Peyer's patch (tissue), 4 donors: ENCODE measurements at regions not wholly inside any gene's neighbourhood (a gene's known extent, or its start where the extent isn't known, plus 50 kb on each side); places are given as distances from the start of the nearest gene placed in this dataset.
A peak's percentile ranks its signal among the peaks of the same experiment; 100 is the strongest.

ENCODE experiments used
- DNase-seq, 3 donors: peaks; one replicate each; pipeline ENCODE4 v3.0.0-alpha.2; 2017 to 2019
- H3K27ac ChIP-seq, 4 donors: fragments of 200-600 bp; sonication (generic); one replicate each; pipeline ENCODE4 v1.5.1; 2016 to 2019
- H3K27me3 ChIP-seq, 2 donors: fragments of 200-600 bp; sonication (generic); one replicate each; pipeline ENCODE4 v1.5.1; 2019
- H3K36me3 ChIP-seq, 3 donors: fragments of 200-600 bp; sonication (generic); one replicate each; pipeline ENCODE4 v1.5.1; 2016 to 2019
- H3K4me1 ChIP-seq, 4 donors: fragments of 200-600 bp; sonication (generic); one replicate each; pipeline ENCODE4 v1.5.1; 2016 to 2019
- H3K4me3 ChIP-seq, 4 donors: fragments of 200-600 bp; sonication (generic); 1 replicate in 3 of 4; 2 replicates in 1 of 4; pipeline ENCODE4 v1.5.1; 2016 to 2019; ENCODE audit warnings: mild to moderate bottlenecking in 1 of 4
- H3K9me3 ChIP-seq, 4 donors: fragments of 200-600 bp; sonication (generic); one replicate each; pipeline ENCODE4 v1.5.1; 2016 to 2019; ENCODE audit warnings: mild to moderate bottlenecking in 1 of 4
- POLR2A ChIP-seq, 2 donors: fragments of 450-650 bp; IDR thresholded peaks; one replicate each; pipeline ENCODE4 v1.5.1; 2017; ENCODE audit warnings: antibody characterized with exemption in 2 of 2, mild to moderate bottlenecking in 2 of 2, moderate library complexity in 2 of 2
- TF ChIP-seq, protein P1 (sequence below), 6 experiments: fragments of 450-650 bp in 4 of 6; fragments of 200-600 bp in 2 of 6; sonication (generic) in 1 of 6; IDR thresholded peaks; one replicate each; pipeline ENCODE4 v1.5.1; 2017 to 2019; ENCODE audit warnings: antibody characterized with exemption in 6 of 6, mild to moderate bottlenecking in 3 of 6, moderate library complexity in 1 of 6

DNA sequence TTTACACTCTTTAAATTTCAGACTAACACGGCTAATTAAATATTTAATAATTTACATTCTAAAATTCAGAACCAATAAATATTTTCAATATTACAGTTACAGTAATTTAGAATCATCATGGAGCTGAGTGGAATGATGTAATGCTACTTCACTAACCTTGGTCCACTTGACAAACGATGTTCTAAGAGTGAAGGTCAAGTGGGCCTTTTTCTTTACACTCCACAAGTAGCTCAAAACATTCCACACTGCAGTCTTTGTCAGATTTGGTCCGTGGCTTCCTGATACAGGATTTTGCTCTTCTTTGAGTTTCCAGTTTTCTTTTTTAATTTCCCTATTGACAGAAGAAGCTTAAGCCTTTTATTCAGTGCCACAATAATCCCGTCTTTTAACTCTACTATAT, 164.6 kb upstream of the NRIP1 start:
- no peak for DNase-seq
- H3K36me3 ChIP-seq = no peaks in the 10 kb centered on the region
- H3K27me3 ChIP-seq = no peaks in the 10 kb centered on the region
- H3K4me3 ChIP-seq = no peak overlapping the region
- H3K9me3 ChIP-seq = no peaks in the 10 kb centered on the region
- TF ChIP-seq, protein P1, sequence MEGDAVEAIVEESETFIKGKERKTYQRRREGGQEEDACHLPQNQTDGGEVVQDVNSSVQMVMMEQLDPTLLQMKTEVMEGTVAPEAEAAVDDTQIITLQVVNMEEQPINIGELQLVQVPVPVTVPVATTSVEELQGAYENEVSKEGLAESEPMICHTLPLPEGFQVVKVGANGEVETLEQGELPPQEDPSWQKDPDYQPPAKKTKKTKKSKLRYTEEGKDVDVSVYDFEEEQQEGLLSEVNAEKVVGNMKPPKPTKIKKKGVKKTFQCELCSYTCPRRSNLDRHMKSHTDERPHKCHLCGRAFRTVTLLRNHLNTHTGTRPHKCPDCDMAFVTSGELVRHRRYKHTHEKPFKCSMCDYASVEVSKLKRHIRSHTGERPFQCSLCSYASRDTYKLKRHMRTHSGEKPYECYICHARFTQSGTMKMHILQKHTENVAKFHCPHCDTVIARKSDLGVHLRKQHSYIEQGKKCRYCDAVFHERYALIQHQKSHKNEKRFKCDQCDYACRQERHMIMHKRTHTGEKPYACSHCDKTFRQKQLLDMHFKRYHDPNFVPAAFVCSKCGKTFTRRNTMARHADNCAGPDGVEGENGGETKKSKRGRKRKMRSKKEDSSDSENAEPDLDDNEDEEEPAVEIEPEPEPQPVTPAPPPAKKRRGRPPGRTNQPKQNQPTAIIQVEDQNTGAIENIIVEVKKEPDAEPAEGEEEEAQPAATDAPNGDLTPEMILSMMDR (IDR thresholded peaks at IDR 0.05) = no peak
- TF ChIP-seq POLR2A (IDR thresholded peaks at IDR 0.05) = no peak
- H3K4me1 ChIP-seq = no peaks in the 10 kb centered on the region
- H3K27ac ChIP-seq = no peak overlapping the region

DNA sequence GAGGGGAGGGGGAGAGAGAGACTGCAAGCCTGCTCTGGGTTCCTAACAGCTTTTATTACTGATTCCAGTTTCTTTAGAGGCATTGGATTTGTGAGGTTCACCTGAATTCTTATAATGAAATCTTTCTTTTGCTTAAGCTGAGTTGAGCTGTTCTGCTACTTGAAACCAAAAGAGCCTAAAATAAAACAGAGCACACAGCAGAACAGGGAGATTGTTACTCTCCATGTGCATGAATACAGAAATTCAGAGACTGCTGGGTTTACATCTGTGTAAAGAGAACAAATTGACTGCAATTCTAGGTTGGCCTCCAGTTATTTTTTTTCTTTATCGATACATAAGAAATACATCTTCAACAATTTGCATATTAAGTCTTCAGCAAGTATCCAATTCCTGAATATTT, 168.8 kb upstream of the NRIP1 start:
- TF ChIP-seq, protein P1 (IDR thresholded peaks at IDR 0.05) = no peak
- TF ChIP-seq POLR2A (IDR thresholded peaks at IDR 0.05) = no peak
- no peak overlapping the region for H3K27ac ChIP-seq
- H3K4me3 ChIP-seq = no peak overlapping the region
- H3K27me3 ChIP-seq = no peaks in the 10 kb centered on the region
- no peaks in the 10 kb centered on the region for H3K4me1 ChIP-seq
- no peaks in the 10 kb centered on the region for H3K36me3 ChIP-seq
- no peak for DNase-seq
- H3K9me3 ChIP-seq = no peaks in the 10 kb centered on the region

DNA sequence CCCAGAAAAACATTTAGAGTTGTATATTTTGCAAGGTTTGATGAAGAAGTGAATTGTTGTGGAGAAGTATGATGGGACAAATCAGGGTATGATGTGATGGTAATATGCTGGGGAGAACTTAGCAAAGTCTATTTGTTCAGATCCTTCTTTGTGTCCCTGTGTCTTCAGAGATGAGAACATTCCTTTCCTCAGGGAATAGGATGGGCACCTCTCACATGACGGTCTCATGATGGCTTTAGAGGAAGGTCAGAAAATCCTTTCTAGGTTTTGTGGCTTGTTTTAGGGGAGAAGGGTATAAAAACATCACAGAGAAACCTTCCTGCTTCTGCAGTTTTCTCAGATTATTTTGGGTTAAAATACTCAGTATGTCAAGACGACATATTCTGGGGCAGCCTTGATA, 171.3 kb upstream of the NRIP1 start:
- H3K27me3 ChIP-seq = no peaks in the 10 kb centered on the region
- H3K27ac ChIP-seq = no peak overlapping the region
- DNase-seq = no peak
- no peak overlapping the region for H3K4me3 ChIP-seq
- H3K36me3 ChIP-seq = no peaks in the 10 kb centered on the region
- TF ChIP-seq POLR2A (IDR thresholded peaks at IDR 0.05) = no peak
- TF ChIP-seq, protein P1 (IDR thresholded peaks at IDR 0.05) = no peak
- H3K9me3 ChIP-seq = no peaks in the 10 kb centered on the region
- H3K4me1 ChIP-seq = no peaks in the 10 kb centered on the region

DNA sequence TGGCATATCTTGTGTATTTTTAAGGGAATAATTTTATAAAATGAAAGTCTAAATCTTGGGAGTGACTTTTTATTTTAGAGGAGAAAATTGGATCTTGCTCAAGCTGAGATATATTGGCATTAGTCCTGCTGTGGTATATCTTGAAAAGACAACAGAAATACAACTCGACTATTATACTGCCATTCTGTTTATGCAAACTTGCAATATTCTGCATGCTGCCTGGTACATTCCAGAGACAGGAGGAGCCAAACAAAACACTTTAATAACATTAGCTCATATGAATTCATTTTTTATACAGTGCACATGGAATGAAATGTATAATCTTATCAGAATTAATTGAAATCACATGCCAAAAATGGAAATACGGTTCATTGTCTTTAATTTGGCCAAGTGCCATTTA, 176.0 kb upstream of the NRIP1 start:
- no peak for DNase-seq
- no peak overlapping the region for H3K27ac ChIP-seq
- no peaks in the 10 kb centered on the region for H3K4me1 ChIP-seq
- TF ChIP-seq POLR2A (IDR thresholded peaks at IDR 0.05) = no peak
- TF ChIP-seq, protein P1 (IDR thresholded peaks at IDR 0.05) = no peak
- no peak overlapping the region for H3K4me3 ChIP-seq
- no peaks in the 10 kb centered on the region for H3K36me3 ChIP-seq
- H3K27me3 ChIP-seq = no peaks in the 10 kb centered on the region
- H3K9me3 ChIP-seq = no peaks in the 10 kb centered on the region

DNA sequence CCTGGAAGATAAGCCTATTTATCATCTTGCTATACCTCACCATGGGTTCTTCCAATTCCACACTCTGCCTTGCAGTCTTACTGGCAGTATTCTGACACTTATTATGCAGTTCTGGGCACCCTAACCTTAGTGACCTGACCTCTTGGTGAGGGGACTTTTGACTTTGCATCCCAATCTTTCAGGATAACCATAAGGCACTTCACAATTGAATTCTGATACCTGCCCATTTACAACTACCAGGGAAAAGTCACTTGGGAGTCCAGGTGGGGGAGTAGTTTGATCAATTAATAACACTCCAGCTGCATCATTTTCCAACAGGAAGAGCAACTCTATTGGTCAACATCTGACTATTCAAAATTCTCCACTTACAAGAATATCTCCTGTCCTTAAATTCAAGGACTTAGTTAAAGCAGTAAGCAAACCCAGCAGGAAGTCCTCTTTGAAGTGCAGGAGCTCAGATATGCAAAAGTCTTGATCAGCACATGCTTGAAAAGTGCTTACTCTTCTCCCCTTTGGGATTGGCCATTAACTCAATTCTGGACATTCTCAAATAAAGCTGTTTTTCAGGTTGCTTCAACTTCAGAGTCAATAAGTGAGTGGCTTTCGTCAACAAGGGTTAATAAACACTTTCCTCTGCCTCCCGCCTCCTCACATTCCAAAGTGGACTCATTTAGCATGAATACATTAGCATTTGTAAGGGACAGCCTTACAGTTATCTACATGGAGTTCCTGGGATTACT, 177.4 kb upstream of the NRIP1 start:
- no peak for TF ChIP-seq POLR2A (IDR thresholded peaks at IDR 0.05)
- TF ChIP-seq, protein P1 (IDR thresholded peaks at IDR 0.05) = peak in 2 of 6 experiments; percentile 3 to 19
- no peak overlapping the region for H3K4me3 ChIP-seq

More for the DNA sequence above, 177.4 kb upstream of the NRIP1 start:
- H3K9me3 ChIP-seq = no peaks in the 10 kb centered on the region
- H3K27me3 ChIP-seq = no peaks in the 10 kb centered on the region
- H3K36me3 ChIP-seq = no peaks in the 10 kb centered on the region
- H3K27ac ChIP-seq = no peak overlapping the region
- no peak for DNase-seq
- H3K4me1 ChIP-seq = no peaks in the 10 kb centered on the region
